ENCODE measurements at regions not wholly inside any gene's neighbourhood (a gene's known extent, or its start where the extent isn't known, plus 50 kb on each side); places are given as distances from the start of the nearest gene placed in this dataset.

GRCh38 chr13:30097089-30097488 lies 210.3 kb downstream of the KATNAL1 start:
- H3K9me3 ChIP-seq (ENCODE audit: control insufficient read depth in 2 of 3, insufficient read depth in 1 of 3, low read length in 3 of 3), result no peaks in the 10 kb centered on the region
- intact Hi-C loops (cut with DNase I), result no loop called here
- no peak for FAIRE-seq
- DNase-seq, result no peak
- H3K4me1 ChIP-seq (ENCODE audit: control insufficient read depth in 2 of 3, insufficient read depth in 2 of 3, low read depth in 1 of 3, low read length in 3 of 3), result no peaks in the 10 kb centered on the region
- H3K27me3 ChIP-seq (ENCODE audit: control insufficient read depth, insufficient read depth, low read length), result no peaks in the 10 kb centered on the region
- TF ChIP-seq CTCF (IDR thresholded peaks at IDR 0.05; ENCODE audit: borderline replicate concordance, extremely low read depth, insufficient read depth), result no peak
- H3K9ac ChIP-seq (ENCODE audit: low read length in 3 of 3), result no peak overlapping the region
- no peak overlapping the region for H3K4me3 ChIP-seq (ENCODE audit: low read length in 3 of 3)
- no peak overlapping the region for H3K27ac ChIP-seq (ENCODE audit: low read depth in 2 of 2, low read length in 2 of 2)
- H3K36me3 ChIP-seq (ENCODE audit: control insufficient read depth in 2 of 3, insufficient read depth in 3 of 3, low read length in 3 of 3), result no peaks in the 10 kb centered on the region

- Histone ChIP-seq H3K9me3 (ENCODE audit: control insufficient read depth in 2 of 3, insufficient read depth in 1 of 3, low read length in 3 of 3) (no peaks in the 10 kb centered on the region), H3K27ac (ENCODE audit: low read depth in 2 of 2, low read length in 2 of 2) (no peak overlapping the region), H3K4me3 (ENCODE audit: low read length in 3 of 3) (no peak overlapping the region), H3K36me3 (ENCODE audit: control insufficient read depth in 2 of 3, insufficient read depth in 3 of 3, low read length in 3 of 3) (no peaks in the 10 kb centered on the region), H3K27me3 (ENCODE audit: control insufficient read depth, insufficient read depth, low read length) (no peaks in the 10 kb centered on the region), H3K4me1 (ENCODE audit: control insufficient read depth in 2 of 3, insufficient read depth in 2 of 3, low read depth in 1 of 3, low read length in 3 of 3) (no peaks in the 10 kb centered on the region), H3K9ac (ENCODE audit: low read length in 3 of 3) (no peak overlapping the region)
- TF ChIP-seq CTCF (IDR thresholded peaks at IDR 0.05; ENCODE audit: borderline replicate concordance, extremely low read depth, insufficient read depth), result no peak
- FAIRE-seq (no peak), DNase-seq (peak in 1 of 5 donors; percentile 21)
- intact Hi-C loops (cut with DNase I), result no loop called here
Observed at GRCh38 chr13:30094015-30094414, 213.3 kb downstream of the KATNAL1 start.

- no peaks in the 10 kb centered on the region for H3K9me3 ChIP-seq (ENCODE audit: control insufficient read depth in 2 of 3, insufficient read depth in 1 of 3, low read length in 3 of 3)
- FAIRE-seq, result no peak
Observed at GRCh38 chr13:30093236-30093635, 214.1 kb downstream of the KATNAL1 start.

More at GRCh38 chr13:30093236-30093635, 214.1 kb downstream of the KATNAL1 start:
- DNase-seq, result no peak
- no peak for TF ChIP-seq CTCF (IDR thresholded peaks at IDR 0.05; ENCODE audit: borderline replicate concordance, extremely low read depth, insufficient read depth)
- intact Hi-C loops (cut with DNase I), result no loop called here
- no peak overlapping the region for H3K9ac ChIP-seq (ENCODE audit: low read length in 3 of 3)
- no peaks in the 10 kb centered on the region for H3K4me1 ChIP-seq (ENCODE audit: control insufficient read depth in 2 of 3, insufficient read depth in 2 of 3, low read depth in 1 of 3, low read length in 3 of 3)
- no peak overlapping the region for H3K4me3 ChIP-seq (ENCODE audit: low read length in 3 of 3)
- H3K27ac ChIP-seq (ENCODE audit: low read depth in 2 of 2, low read length in 2 of 2), result no peak overlapping the region
- no peaks in the 10 kb centered on the region for H3K36me3 ChIP-seq (ENCODE audit: control insufficient read depth in 2 of 3, insufficient read depth in 3 of 3, low read length in 3 of 3)
- H3K27me3 ChIP-seq (ENCODE audit: control insufficient read depth, insufficient read depth, low read length), result no peaks in the 10 kb centered on the region

Measured in kidney (tissue), 13 donors.